ENCODE measurements at regions not wholly inside any gene's neighbourhood (a gene's known extent, or its start where the extent isn't known, plus 50 kb on each side); places are given as distances from the start of the nearest gene placed in this dataset.

DNA sequence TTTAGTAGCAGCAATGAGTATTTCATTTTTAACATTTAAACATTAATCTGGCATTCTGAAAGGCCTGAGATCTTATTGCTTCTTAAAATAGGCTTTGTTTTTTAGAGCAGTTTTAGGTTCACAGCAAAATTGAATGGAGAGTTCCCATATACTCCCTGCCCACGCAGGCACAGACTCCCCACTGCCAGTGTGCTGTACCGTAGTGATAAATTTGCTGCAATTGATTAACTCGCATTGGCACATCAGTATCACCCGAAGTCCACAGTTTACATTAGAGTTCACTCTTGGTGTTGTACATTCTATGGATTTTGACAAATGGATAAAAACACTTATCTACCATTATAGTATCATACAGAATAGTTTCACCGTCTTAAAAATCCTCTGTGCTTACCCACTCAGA is 71.8 kb upstream of the ERRFI1 start:
- Histone ChIP-seq H3K36me3 (no peaks in the 10 kb centered on the region), H3K9me3 (no peaks in the 10 kb centered on the region), H3K4me1 (peaks cover 0 to 24% (median 11%) of the 10 kb centered on the region in 4 donors), H3K27ac (peak overlapping the region; percentile 62 to 91 (median 82)), H3K27me3 (no peaks in the 10 kb centered on the region), H3K4me3 (no peak overlapping the region)
- TF ChIP-seq, protein P1, sequence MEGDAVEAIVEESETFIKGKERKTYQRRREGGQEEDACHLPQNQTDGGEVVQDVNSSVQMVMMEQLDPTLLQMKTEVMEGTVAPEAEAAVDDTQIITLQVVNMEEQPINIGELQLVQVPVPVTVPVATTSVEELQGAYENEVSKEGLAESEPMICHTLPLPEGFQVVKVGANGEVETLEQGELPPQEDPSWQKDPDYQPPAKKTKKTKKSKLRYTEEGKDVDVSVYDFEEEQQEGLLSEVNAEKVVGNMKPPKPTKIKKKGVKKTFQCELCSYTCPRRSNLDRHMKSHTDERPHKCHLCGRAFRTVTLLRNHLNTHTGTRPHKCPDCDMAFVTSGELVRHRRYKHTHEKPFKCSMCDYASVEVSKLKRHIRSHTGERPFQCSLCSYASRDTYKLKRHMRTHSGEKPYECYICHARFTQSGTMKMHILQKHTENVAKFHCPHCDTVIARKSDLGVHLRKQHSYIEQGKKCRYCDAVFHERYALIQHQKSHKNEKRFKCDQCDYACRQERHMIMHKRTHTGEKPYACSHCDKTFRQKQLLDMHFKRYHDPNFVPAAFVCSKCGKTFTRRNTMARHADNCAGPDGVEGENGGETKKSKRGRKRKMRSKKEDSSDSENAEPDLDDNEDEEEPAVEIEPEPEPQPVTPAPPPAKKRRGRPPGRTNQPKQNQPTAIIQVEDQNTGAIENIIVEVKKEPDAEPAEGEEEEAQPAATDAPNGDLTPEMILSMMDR (IDR thresholded peaks at IDR 0.05) = no peak
- TF ChIP-seq EP300 (IDR thresholded peaks at IDR 0.05) (no peak), POLR2A (IDR thresholded peaks at IDR 0.05) (no peak)
- no peak for DNase-seq (ENCODE audit: low spot score in 2 of 2)
- WGBS, 2 donors = 76% methylated on average over 5 of the region's 5 CpGs

DNA sequence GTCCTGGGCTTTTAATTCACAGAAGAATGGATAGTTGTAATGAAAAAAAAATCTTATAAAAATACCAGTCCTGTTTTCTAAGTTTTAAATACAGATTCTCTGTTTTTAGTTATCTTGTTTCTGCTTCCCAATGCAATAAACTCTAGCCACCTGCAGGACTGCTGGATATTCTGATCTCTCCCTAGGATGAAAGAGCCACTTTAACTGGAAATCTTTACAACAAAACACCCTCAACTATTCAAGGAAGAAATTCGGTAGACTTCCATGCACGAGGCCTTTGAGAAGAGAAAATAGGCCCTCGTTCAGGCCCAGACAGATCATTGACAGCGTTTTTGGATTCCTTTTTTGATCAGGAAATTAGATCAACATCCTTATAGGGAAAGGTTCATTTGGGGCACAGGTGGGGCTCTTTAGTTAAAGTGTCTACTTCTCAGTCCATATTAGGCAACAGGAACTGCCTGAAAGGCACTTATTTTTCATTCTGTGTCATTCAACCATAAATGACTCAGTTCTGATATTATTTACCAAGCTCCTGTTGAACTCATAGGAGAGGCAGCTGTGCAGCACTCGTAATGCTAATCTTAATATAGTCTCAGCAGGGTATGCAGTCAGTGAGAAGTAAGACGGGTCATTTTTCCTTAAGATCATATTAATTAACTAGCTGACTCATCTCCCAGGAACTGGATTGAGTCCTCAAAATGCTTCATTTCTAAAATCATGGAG is 71.1 kb upstream of the ERRFI1 start:
- DNase-seq (ENCODE audit: low spot score in 2 of 2) = no peak
- 55 to 58% methylated on average over 6 of the region's 6 CpGs for WGBS, 2 donors

DNA sequence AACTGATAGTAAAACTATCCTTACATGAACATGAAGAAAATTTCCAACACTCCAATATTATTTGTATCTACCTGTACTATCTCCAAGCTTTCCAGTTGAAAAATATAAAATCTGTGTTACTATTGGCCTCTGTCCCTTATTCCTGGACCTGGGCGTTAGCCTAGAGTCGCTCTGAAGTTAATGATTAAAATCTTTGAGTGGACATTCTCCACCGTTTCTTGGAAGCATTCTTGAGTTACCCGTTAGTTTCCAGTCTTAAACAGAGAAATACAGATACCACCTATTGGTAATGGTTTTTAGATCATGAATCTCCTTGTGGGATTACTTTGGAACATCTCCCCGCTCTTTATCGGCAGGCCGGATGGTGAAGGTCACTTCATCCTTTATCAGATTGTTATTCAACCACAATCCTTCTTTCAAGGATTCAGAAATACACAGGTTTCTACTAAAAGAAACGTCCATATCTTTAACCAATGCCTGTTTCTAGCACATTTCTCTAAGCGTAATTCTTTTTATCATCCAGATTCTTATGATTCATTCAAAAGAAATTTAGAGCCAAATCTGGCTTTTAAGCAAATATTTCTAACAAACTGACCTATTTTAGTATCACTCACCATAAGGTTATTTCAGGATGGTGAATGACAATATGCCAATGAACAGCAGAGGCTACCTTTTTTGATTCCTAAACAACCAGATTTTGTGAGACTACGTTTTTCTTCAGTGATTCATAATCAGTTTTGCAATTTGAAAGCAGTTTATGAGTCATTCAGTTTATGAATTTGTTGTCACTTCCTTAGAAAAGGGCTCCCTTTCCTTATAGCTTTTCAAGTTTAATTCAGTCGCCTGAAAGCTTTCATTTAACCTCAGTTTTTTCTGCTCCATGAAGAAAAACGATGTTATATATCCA is 70.2 kb upstream of the ERRFI1 start:
- no peak for DNase-seq (ENCODE audit: low spot score in 2 of 2)
- H3K27ac ChIP-seq = peak overlapping the region; percentile 62 to 91 (median 82)
- no peaks in the 10 kb centered on the region for H3K9me3 ChIP-seq
- H3K27me3 ChIP-seq = no peaks in the 10 kb centered on the region
- peak in 1 of 2 donors; percentile 51 for TF ChIP-seq EP300 (IDR thresholded peaks at IDR 0.05)
- TF ChIP-seq, protein P1 (IDR thresholded peaks at IDR 0.05) = no peak
- H3K36me3 ChIP-seq = no peaks in the 10 kb centered on the region
- H3K4me1 ChIP-seq = peaks cover 0 to 24% (median 11%) of the 10 kb centered on the region in 4 donors
- WGBS, 2 donors = 59 to 62% methylated on average over 12 of the region's 12 CpGs
- H3K4me3 ChIP-seq = no peak overlapping the region

More for the DNA sequence above, 71.1 kb upstream of the ERRFI1 start:
- Histone ChIP-seq H3K36me3 (no peaks in the 10 kb centered on the region), H3K4me1 (peaks cover 0 to 24% (median 11%) of the 10 kb centered on the region in 4 donors), H3K9me3 (no peaks in the 10 kb centered on the region), H3K27me3 (no peaks in the 10 kb centered on the region), H3K4me3 (no peak overlapping the region), H3K27ac (peak overlapping the region; percentile 62 to 91 (median 82))
- TF ChIP-seq, protein P1 (IDR thresholded peaks at IDR 0.05) = no peak
- TF ChIP-seq POLR2A (IDR thresholded peaks at IDR 0.05) = no peak
- no peak for TF ChIP-seq EP300 (IDR thresholded peaks at IDR 0.05)

DNA sequence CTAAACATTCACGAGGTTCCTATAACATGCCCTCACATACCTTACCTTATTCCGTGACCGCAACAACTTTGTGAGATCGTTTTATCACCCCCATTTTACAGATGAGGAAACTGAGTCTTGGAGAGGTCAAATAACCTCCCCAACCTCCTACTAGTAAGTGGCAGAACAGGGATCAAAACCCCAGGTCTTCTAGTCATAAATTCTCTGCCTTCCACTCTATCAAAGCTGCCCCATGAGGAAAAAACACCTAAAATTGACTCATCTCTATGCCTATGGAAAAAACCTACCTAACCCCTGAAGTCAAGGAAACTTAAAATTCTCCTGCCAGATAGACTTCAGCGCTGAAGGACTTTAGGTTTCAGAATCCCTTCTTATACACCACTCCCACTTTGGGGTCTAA is 69.5 kb upstream of the ERRFI1 start:
- H3K4me1 ChIP-seq = peaks cover 0 to 27% (median 11%) of the 10 kb centered on the region in 4 donors
- 93 to 98% methylated on average over 5 of the region's 5 CpGs for WGBS, 2 donors
- no peaks in the 10 kb centered on the region for H3K36me3 ChIP-seq
- H3K27ac ChIP-seq = peak overlapping the region in 2 of 4 donors; percentile 79 to 84
- no peak for TF ChIP-seq POLR2A (IDR thresholded peaks at IDR 0.05)
- no peak for TF ChIP-seq EP300 (IDR thresholded peaks at IDR 0.05)
- TF ChIP-seq, protein P1 (IDR thresholded peaks at IDR 0.05) = no peak
- H3K9me3 ChIP-seq = no peaks in the 10 kb centered on the region
- no peaks in the 10 kb centered on the region for H3K27me3 ChIP-seq
- H3K4me3 ChIP-seq = no peak overlapping the region
- no peak for DNase-seq (ENCODE audit: low spot score in 2 of 2)

Data from tibial nerve (tissue), 4 donors.